ENCODE measurements at regions not wholly inside any gene's neighbourhood (a gene's known extent, or its start where the extent isn't known, plus 50 kb on each side); places are given as distances from the start of the nearest gene placed in this dataset.

DNA sequence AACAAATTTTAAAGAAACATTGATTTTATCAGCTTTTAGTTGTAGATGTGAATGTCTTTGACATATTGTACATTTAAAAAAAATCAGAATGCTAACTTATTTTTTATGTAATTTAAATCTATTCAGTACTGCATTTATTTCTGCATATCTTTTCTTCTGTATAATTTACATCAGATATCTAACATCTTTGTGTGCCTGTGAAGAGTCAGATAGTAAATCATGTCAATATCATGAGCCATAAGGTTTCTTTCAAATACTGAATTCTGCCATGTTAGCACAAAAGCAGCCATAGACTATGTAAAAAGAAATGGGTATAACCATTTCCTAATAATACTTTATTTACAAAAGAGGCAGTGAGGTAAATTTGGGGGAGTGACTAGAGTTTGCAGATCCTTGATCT is 1829.2 kb downstream of the NCAM2 start:
- intact Hi-C loops (cut with DNase I) = no loop called here
- TF ChIP-seq POLR2A (IDR thresholded peaks at IDR 0.05) = no peak
- TF ChIP-seq, protein P1, sequence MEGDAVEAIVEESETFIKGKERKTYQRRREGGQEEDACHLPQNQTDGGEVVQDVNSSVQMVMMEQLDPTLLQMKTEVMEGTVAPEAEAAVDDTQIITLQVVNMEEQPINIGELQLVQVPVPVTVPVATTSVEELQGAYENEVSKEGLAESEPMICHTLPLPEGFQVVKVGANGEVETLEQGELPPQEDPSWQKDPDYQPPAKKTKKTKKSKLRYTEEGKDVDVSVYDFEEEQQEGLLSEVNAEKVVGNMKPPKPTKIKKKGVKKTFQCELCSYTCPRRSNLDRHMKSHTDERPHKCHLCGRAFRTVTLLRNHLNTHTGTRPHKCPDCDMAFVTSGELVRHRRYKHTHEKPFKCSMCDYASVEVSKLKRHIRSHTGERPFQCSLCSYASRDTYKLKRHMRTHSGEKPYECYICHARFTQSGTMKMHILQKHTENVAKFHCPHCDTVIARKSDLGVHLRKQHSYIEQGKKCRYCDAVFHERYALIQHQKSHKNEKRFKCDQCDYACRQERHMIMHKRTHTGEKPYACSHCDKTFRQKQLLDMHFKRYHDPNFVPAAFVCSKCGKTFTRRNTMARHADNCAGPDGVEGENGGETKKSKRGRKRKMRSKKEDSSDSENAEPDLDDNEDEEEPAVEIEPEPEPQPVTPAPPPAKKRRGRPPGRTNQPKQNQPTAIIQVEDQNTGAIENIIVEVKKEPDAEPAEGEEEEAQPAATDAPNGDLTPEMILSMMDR (IDR thresholded peaks at IDR 0.05) = no peak
- Histone ChIP-seq H3K36me3 (no peaks in the 10 kb centered on the region), H3K4me3 (no peak overlapping the region), H3K4me1 (no peaks in the 10 kb centered on the region), H3K9me3 (peaks cover 0 to 22% (median 8%) of the 10 kb centered on the region in 3 donors), H3K27me3 (no peaks in the 10 kb centered on the region), H3K27ac (no peak overlapping the region)
- no peak for DNase-seq

- no peaks in the 10 kb centered on the region for H3K4me1 ChIP-seq
- H3K27me3 ChIP-seq = no peaks in the 10 kb centered on the region
- H3K9me3 ChIP-seq = peaks cover 0 to 29% (median 21%) of the 10 kb centered on the region in 3 donors
- H3K27ac ChIP-seq = no peak overlapping the region
- no peak overlapping the region for H3K4me3 ChIP-seq
- no peaks in the 10 kb centered on the region for H3K36me3 ChIP-seq
- no peak for TF ChIP-seq POLR2A (IDR thresholded peaks at IDR 0.05)
- TF ChIP-seq, protein P1 (IDR thresholded peaks at IDR 0.05) = no peak
- intact Hi-C loops (cut with DNase I) = no loop called here
- DNase-seq = no peak
- WGBS, 2 donors = 41 to 42% methylated on average over 3 of the region's 3 CpGs
Observed at GRCh38 chr21:22842875-22843274, 1844.7 kb downstream of the NCAM2 start.

DNA sequence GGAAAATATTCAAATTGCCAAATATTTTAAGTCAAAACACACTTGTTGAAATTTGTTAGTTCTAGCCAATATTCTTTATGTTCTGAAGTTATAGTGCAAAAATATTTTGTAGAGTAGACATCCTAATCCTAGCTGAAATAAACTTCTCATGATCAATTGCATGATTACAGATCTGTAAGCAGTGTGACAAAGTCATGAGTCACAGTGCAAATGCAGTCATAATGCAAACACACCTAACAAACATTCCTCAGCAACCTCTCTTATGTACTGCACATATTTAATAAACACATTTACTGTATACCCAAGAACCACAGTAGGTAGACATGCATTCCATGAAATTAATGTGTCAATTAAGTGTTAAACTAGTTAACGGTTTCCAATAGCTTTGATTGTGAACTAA is 1857.4 kb downstream of the NCAM2 start:
- no peaks in the 10 kb centered on the region for H3K4me1 ChIP-seq
- H3K9me3 ChIP-seq = peaks cover 0 to 5% (median 0%) of the 10 kb centered on the region in 3 donors
- intact Hi-C loops (cut with DNase I) = no loop called here
- TF ChIP-seq, protein P1 (IDR thresholded peaks at IDR 0.05) = no peak
- no peak for TF ChIP-seq POLR2A (IDR thresholded peaks at IDR 0.05)
- 63 to 67% methylated on average over 1 of the region's 1 CpG for WGBS, 2 donors
- no peaks in the 10 kb centered on the region for H3K27me3 ChIP-seq
- DNase-seq = no peak
- no peak overlapping the region for H3K4me3 ChIP-seq
- no peak overlapping the region for H3K27ac ChIP-seq
- H3K36me3 ChIP-seq = no peaks in the 10 kb centered on the region

DNA sequence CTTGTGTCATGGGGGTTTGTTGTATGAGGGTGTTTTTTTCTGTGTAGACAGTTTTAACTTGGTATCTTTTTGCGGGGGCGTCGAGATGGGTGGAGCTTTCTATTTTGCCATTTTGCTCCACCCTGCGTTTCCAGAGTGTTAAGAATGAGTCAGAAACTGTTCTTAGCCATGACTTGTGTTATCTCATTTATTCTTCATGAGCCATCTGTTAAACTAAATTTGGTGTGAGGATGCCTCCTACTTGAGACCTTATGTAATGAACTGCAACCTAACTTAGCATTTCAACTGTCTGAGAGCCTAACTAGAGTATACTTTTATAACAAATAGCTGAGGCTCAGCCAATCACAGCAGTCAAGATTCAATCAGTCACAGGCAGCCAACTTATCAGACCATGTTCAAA is 1873.5 kb downstream of the NCAM2 start:
- no peak for TF ChIP-seq POLR2A (IDR thresholded peaks at IDR 0.05)
- TF ChIP-seq, protein P1 (IDR thresholded peaks at IDR 0.05) = no peak
- 75 to 79% methylated on average over 4 of the region's 4 CpGs for WGBS, 2 donors
- Histone ChIP-seq H3K27ac (no peak overlapping the region), H3K9me3 (peaks cover 0 to 5% (median 0%) of the 10 kb centered on the region in 3 donors), H3K27me3 (no peaks in the 10 kb centered on the region), H3K36me3 (no peaks in the 10 kb centered on the region), H3K4me1 (no peaks in the 10 kb centered on the region), H3K4me3 (no peak overlapping the region)
- intact Hi-C loops (cut with DNase I) = no loop called here
- no peak for DNase-seq

GRCh38 chr21:22880573-22880972 is 1882.4 kb downstream of the NCAM2 start:
- Histone ChIP-seq H3K4me1 (no peaks in the 10 kb centered on the region), H3K27ac (no peak overlapping the region), H3K9me3 (peaks cover 0 to 6% (median 0%) of the 10 kb centered on the region in 3 donors), H3K4me3 (no peak overlapping the region), H3K27me3 (no peaks in the 10 kb centered on the region), H3K36me3 (no peaks in the 10 kb centered on the region)
- TF ChIP-seq, protein P1 (IDR thresholded peaks at IDR 0.05) = no peak
- TF ChIP-seq POLR2A (IDR thresholded peaks at IDR 0.05) = no peak
- no peak for DNase-seq
- intact Hi-C loops (cut with DNase I) = no loop called here
- 67 to 70% methylated on average over 1 of the region's 1 CpG for WGBS, 2 donors
